Gastrocnemius medialis (tissue), 4 donors: ENCODE measurements at regions not wholly inside any gene's neighbourhood (a gene's known extent, or its start where the extent isn't known, plus 50 kb on each side); places are given as distances from the start of the nearest gene placed in this dataset.

Experiments used
- CTCF ChIP-seq, 5 experiments: fragments of 450-650 bp in 3 of 5; fragments of 200-600 bp in 2 of 5; sonication (generic) in 2 of 5; IDR thresholded peaks in 4 of 5; conservative IDR thresholded peaks in 1 of 5; 1 replicate in 4 of 5; 2 replicates in 1 of 5; pipeline ENCODE4 v1.5.1; 2016 to 2019; ENCODE audit warnings: antibody characterized with exemption in 5 of 5, mild to moderate bottlenecking in 3 of 5, moderate library complexity in 3 of 5
- POLR2A ChIP-seq, 2 donors: fragments of 450-650 bp; IDR thresholded peaks; one replicate each; pipeline ENCODE4 v1.6.1; 2017; ENCODE audit warnings: antibody characterized with exemption in 2 of 2, mild to moderate bottlenecking in 2 of 2, moderate library complexity in 2 of 2

GRCh38 chr1:214777364-214777763 lies 174.4 kb downstream of the CENPF start:
- TF ChIP-seq CTCF (IDR thresholded peaks at IDR 0.05 in 4 of 5, conservative IDR thresholded peaks at IDR 0.05 in 1 of 5) = no peak
- no peak for TF ChIP-seq POLR2A (IDR thresholded peaks at IDR 0.05)
